ENCODE measurements at regions not wholly inside any gene's neighbourhood (a gene's known extent, or its start where the extent isn't known, plus 50 kb on each side); places are given as distances from the start of the nearest gene placed in this dataset.

- ATAC-seq = no peak
- intact Hi-C loops (cut with micrococcal nuclease) = loop anchor here (1.0 to 2.0 kb wide), 4 partner anchors 16 to 117 kb away; no protein-coding TSS in a partner anchor
Measured at GRCh38 chr2:64766841-64767669, 113.3 kb upstream of the SERTAD2 start.

GRCh38 chr2:64767670-64768468 is 114.2 kb upstream of the SERTAD2 start:
- peak overlapping the region; percentile 68 for H2AFZ ChIP-seq (ENCODE audit: low read length)
- H4K20me1 ChIP-seq (ENCODE audit: low read length) = no peaks in the 10 kb centered on the region
- H3F3A ChIP-seq (ENCODE audit: low read length, unreplicated experiment) = peaks cover 9% of the 10 kb centered on the region
- intact Hi-C loops (cut with micrococcal nuclease) = loop anchor here (1.0 to 2.0 kb wide), 4 partner anchors 17 to 118 kb away; no protein-coding TSS in a partner anchor
- peak overlapping the region; percentile 96 for H3K4me2 ChIP-seq (ENCODE audit: low read length)
- H3K9ac ChIP-seq (ENCODE audit: low read length) = peak overlapping the region; percentile 80
- ChIA-PET CTCF (interaction anchor here (0.5 to 1.2 kb wide), 4 partner anchors 17 to 250 kb away, joined by 3 to 7 read pairs (median 6); no protein-coding TSS in a partner anchor), POLR2A (ENCODE audit: unreplicated experiment) (interaction anchor here (0.6 to 1.5 kb wide), 9 partner anchors 12 to 114 kb away, joined by 3 to 27 read pairs (median 5); partner anchors contain the start of gene SERTAD2)
- no peaks in the 10 kb centered on the region for H3K27me3 ChIP-seq (ENCODE audit: low read length)
- TF ChIP-seq CTCF (conservative IDR thresholded peaks at IDR 0.05; ENCODE audit: low read depth, low read length) = no peak
- TF ChIP-seq EZH2 (IDR thresholded peaks at IDR 0.05; ENCODE audit: low read length, unreplicated experiment) = no peak
- TF ChIP-seq EZH2phosphoT487 (IDR thresholded peaks at IDR 0.05; ENCODE audit: borderline replicate concordance, low read length) = peak; percentile 60
- H3K9me2 ChIP-seq (replicated peaks; ENCODE audit: low read length) = no peaks in the 10 kb centered on the region
- no peaks in the 10 kb centered on the region for H3K9me3 ChIP-seq (ENCODE audit: low read length)
- peaks cover 38% of the 10 kb centered on the region for H3K4me1 ChIP-seq (ENCODE audit: insufficient read depth, low read length)
- peak; percentile 68 for ATAC-seq
- H3K36me3 ChIP-seq (ENCODE audit: low read depth, low read length) = no peaks in the 10 kb centered on the region
- peak overlapping the region; percentile 81 for H3K27ac ChIP-seq (ENCODE audit: low read length)
- no peaks in the 10 kb centered on the region for H3K79me2 ChIP-seq (ENCODE audit: low read length)
- DNase-seq = peak; percentile 92
- peak overlapping the region; percentile 70 for H3K4me3 ChIP-seq (ENCODE audit: low read length)
- BruUV-seq (replicated peaks) = no TSS peak

More at GRCh38 chr2:64766841-64767669, 113.3 kb upstream of the SERTAD2 start:
- peak; percentile 23 for DNase-seq
- Histone ChIP-seq H4K20me1 (ENCODE audit: low read length) (no peaks in the 10 kb centered on the region), H3F3A (ENCODE audit: low read length, unreplicated experiment) (peaks cover 9% of the 10 kb centered on the region), H3K27me3 (ENCODE audit: low read length) (no peaks in the 10 kb centered on the region), H3K4me1 (ENCODE audit: insufficient read depth, low read length) (peaks cover 38% of the 10 kb centered on the region), H3K9me2 (replicated peaks; ENCODE audit: low read length) (no peaks in the 10 kb centered on the region), H3K4me3 (ENCODE audit: low read length) (peak overlapping the region; percentile 70), H3K9ac (ENCODE audit: low read length) (peak overlapping the region; percentile 80), H3K4me2 (ENCODE audit: low read length) (peak overlapping the region; percentile 96), H3K9me3 (ENCODE audit: low read length) (no peaks in the 10 kb centered on the region), H3K36me3 (ENCODE audit: low read depth, low read length) (no peaks in the 10 kb centered on the region), H3K79me2 (ENCODE audit: low read length) (no peaks in the 10 kb centered on the region), H3K27ac (ENCODE audit: low read length) (peak overlapping the region; percentile 81), H2AFZ (ENCODE audit: low read length) (peak overlapping the region; percentile 68)
- ChIA-PET POLR2A (ENCODE audit: unreplicated experiment) (interaction anchor here (0.6 to 1.5 kb wide), 7 partner anchors 13 to 113 kb away, joined by 3 to 19 read pairs (median 4); partner anchors contain the start of gene SERTAD2), CTCF (interaction anchor here (0.5 to 1.2 kb wide), 4 partner anchors 16 to 250 kb away, joined by 3 to 7 read pairs (median 5); no protein-coding TSS in a partner anchor)
- no peak for TF ChIP-seq EZH2 (IDR thresholded peaks at IDR 0.05; ENCODE audit: low read length, unreplicated experiment)
- no peak for TF ChIP-seq EZH2phosphoT487 (IDR thresholded peaks at IDR 0.05; ENCODE audit: borderline replicate concordance, low read length)
- TF ChIP-seq CTCF (conservative IDR thresholded peaks at IDR 0.05; ENCODE audit: low read depth, low read length) = no peak
- BruUV-seq (replicated peaks) = TSS peak; percentile 93

All from PC-3 (cell line).